ENCODE measurements at regions not wholly inside any gene's neighbourhood (a gene's known extent, or its start where the extent isn't known, plus 50 kb on each side); places are given as distances from the start of the nearest gene placed in this dataset.
"Not testable (repeated sequence)": the region's sequence is repeated elsewhere in the genome, so short reads cannot be mapped to it uniquely, and the experiment has no call there.

- H3K4me3 ChIP-seq; H3K9me3 ChIP-seq; H3K36me3 ChIP-seq; H3K4me1 ChIP-seq; H3K27ac ChIP-seq; H3K27me3 ChIP-seq; DNase-seq; intact Hi-C loops (cut with DNase I; ENCODE audit: low total_unique reads): not testable (repeated sequence)
- WGBS, 5 donors: 82 to 92% (median 85%) methylated on average over 5 of the region's 5 CpGs
These were observed 101.0 kb downstream of the SMC2 start for GRCh38 chr9:104195142-104195541.

GRCh38 chr9:104200456-104200994 lies 106.4 kb downstream of the SMC2 start:
- no peaks in the 10 kb centered on the region for H3K4me1 ChIP-seq
- WGBS, 5 donors: 88 to 93% (median 92%) methylated on average over 23 to 28 of the region's 28 CpGs
- H3K27me3 ChIP-seq: no peaks in the 10 kb centered on the region
- no peak for TF ChIP-seq EP300 (IDR thresholded peaks at IDR 0.05)
- no peak for TF ChIP-seq POLR2A (IDR thresholded peaks at IDR 0.05)
- no peak for TF ChIP-seq POLR2AphosphoS5 (IDR thresholded peaks at IDR 0.05)
- TF ChIP-seq CTCF (IDR thresholded peaks at IDR 0.05): no peak
- H3K9me3 ChIP-seq: peaks cover 0 to 8% (median 6%) of the 10 kb centered on the region in 4 donors
- no peak overlapping the region for H3K27ac ChIP-seq
- intact Hi-C loops (cut with DNase I; ENCODE audit: low total_unique reads): no loop called here
- H3K4me3 ChIP-seq: no peak overlapping the region
- H3K36me3 ChIP-seq: no peaks in the 10 kb centered on the region
- DNase-seq: no peak

GRCh38 chr9:104206766-104207165 lies 112.7 kb downstream of the SMC2 start:
- DNase-seq: no peak
- intact Hi-C loops (cut with DNase I; ENCODE audit: low total_unique reads): no loop called here
- 76 to 87% (median 84%) methylated on average over 3 of the region's 3 CpGs for WGBS, 5 donors
- Histone ChIP-seq H3K27ac (no peak overlapping the region), H3K27me3 (no peaks in the 10 kb centered on the region), H3K36me3 (no peaks in the 10 kb centered on the region), H3K4me3 (no peak overlapping the region), H3K9me3 (no peaks in the 10 kb centered on the region), H3K4me1 (no peaks in the 10 kb centered on the region)
- TF ChIP-seq CTCF (IDR thresholded peaks at IDR 0.05): no peak
- TF ChIP-seq POLR2A (IDR thresholded peaks at IDR 0.05): no peak
- no peak for TF ChIP-seq EP300 (IDR thresholded peaks at IDR 0.05)
- no peak for TF ChIP-seq POLR2AphosphoS5 (IDR thresholded peaks at IDR 0.05)

- no peak overlapping the region for H3K27ac ChIP-seq
- DNase-seq: no peak
- H3K9me3 ChIP-seq: no peaks in the 10 kb centered on the region
- intact Hi-C loops (cut with DNase I; ENCODE audit: low total_unique reads): no loop called here
- H3K4me1 ChIP-seq: no peaks in the 10 kb centered on the region
- H3K4me3 ChIP-seq: no peak overlapping the region
- no peaks in the 10 kb centered on the region for H3K27me3 ChIP-seq
- H3K36me3 ChIP-seq: no peaks in the 10 kb centered on the region
- TF ChIP-seq EP300 (IDR thresholded peaks at IDR 0.05): no peak
- TF ChIP-seq POLR2A (IDR thresholded peaks at IDR 0.05): no peak
- no peak for TF ChIP-seq POLR2AphosphoS5 (IDR thresholded peaks at IDR 0.05)
- TF ChIP-seq CTCF (IDR thresholded peaks at IDR 0.05): no peak
- WGBS, 5 donors: 71 to 75% (median 73%) methylated on average over 9 of the region's 9 CpGs
These were observed 115.3 kb downstream of the SMC2 start for GRCh38 chr9:104209387-104209786.

- H3K27ac ChIP-seq: no peak overlapping the region
- 80 to 97% (median 90%) methylated on average over 1 of the region's 1 CpG for WGBS, 5 donors
- H3K4me1 ChIP-seq: no peaks in the 10 kb centered on the region
- intact Hi-C loops (cut with DNase I; ENCODE audit: low total_unique reads): no loop called here
- no peaks in the 10 kb centered on the region for H3K27me3 ChIP-seq
- no peak overlapping the region for H3K4me3 ChIP-seq
- H3K36me3 ChIP-seq: no peaks in the 10 kb centered on the region
- no peak for DNase-seq
- TF ChIP-seq POLR2A (IDR thresholded peaks at IDR 0.05): no peak
- TF ChIP-seq POLR2AphosphoS5 (IDR thresholded peaks at IDR 0.05): no peak
- TF ChIP-seq CTCF (IDR thresholded peaks at IDR 0.05): no peak
- TF ChIP-seq EP300 (IDR thresholded peaks at IDR 0.05): no peak
- H3K9me3 ChIP-seq: no peaks in the 10 kb centered on the region
These were observed 133.0 kb downstream of the SMC2 start for GRCh38 chr9:104227108-104227507.
